Left renal pelvis (tissue), 4 donors: ENCODE measurements at regions not wholly inside any gene's neighbourhood (a gene's known extent, or its start where the extent isn't known, plus 50 kb on each side); places are given as distances from the start of the nearest gene placed in this dataset.
A peak's percentile ranks its signal among the peaks of the same experiment; 100 is the strongest.
"Not testable (repeated sequence)": the region's sequence is repeated elsewhere in the genome, so short reads cannot be mapped to it uniquely, and the experiment has no call there.

Source experiments
- DNase-seq, 4 donors: peaks; one replicate each; pipeline ENCODE4 v3.0.0-alpha.2; 2013; ENCODE audit warnings: low read depth in 4 of 4, low spot score in 3 of 4

GRCh38 chr10:57395923-57396322, 871.8 kb downstream of the IPMK start:
- DNase-seq, result no peak

GRCh38 chr10:57367412-57367811, 900.3 kb downstream of the IPMK start:
- DNase-seq, result no peak

- no peak for DNase-seq
These were observed 904.9 kb downstream of the IPMK start for GRCh38 chr10:57362811-57363210.

GRCh38 chr10:57353403-57354003, 914.2 kb downstream of the IPMK start:
- no peak for DNase-seq

- no peak for DNase-seq
These were observed 916.6 kb downstream of the IPMK start for GRCh38 chr10:57351076-57351475.

- no peak for DNase-seq
These were observed 926.4 kb downstream of the IPMK start for GRCh38 chr10:57341294-57341693.

- peak in 2 of 4 donors; percentile 5 to 7 for DNase-seq
These were observed 928.7 kb downstream of the IPMK start for GRCh38 chr10:57338823-57339558.

GRCh38 chr10:57336865-57337264, 930.8 kb downstream of the IPMK start:
- DNase-seq, result no peak

GRCh38 chr10:57336341-57336740, 931.4 kb downstream of the IPMK start:
- DNase-seq, result peak in 1 of 4 donors; percentile 11

- no peak for DNase-seq
These were observed 933.2 kb downstream of the IPMK start for GRCh38 chr10:57334523-57334922.

- no peak for DNase-seq
These were observed 933.8 kb downstream of the IPMK start for GRCh38 chr10:57333880-57334279.

- not testable (repeated sequence) for DNase-seq
These were observed 946.3 kb downstream of the IPMK start for GRCh38 chr10:57321400-57321854.

- DNase-seq, result no peak
These were observed 947.3 kb downstream of the IPMK start for GRCh38 chr10:57320416-57320815.

- DNase-seq, result no peak
These were observed 953.0 kb upstream of the ZWINT start for GRCh38 chr10:57314046-57314445.

- DNase-seq, result no peak
These were observed 942.5 kb upstream of the ZWINT start for GRCh38 chr10:57303566-57303965.

GRCh38 chr10:57300718-57301117, 939.7 kb upstream of the ZWINT start:
- no peak for DNase-seq

GRCh38 chr10:57294698-57295097, 933.6 kb upstream of the ZWINT start:
- no peak for DNase-seq

- DNase-seq, result no peak
These were observed 927.7 kb upstream of the ZWINT start for GRCh38 chr10:57288754-57289153.

- no peak for DNase-seq
These were observed 901.8 kb upstream of the ZWINT start for GRCh38 chr10:57262892-57263291.

GRCh38 chr10:57260175-57260574, 899.1 kb upstream of the ZWINT start:
- DNase-seq, result no peak

GRCh38 chr10:57249615-57250281, 888.7 kb upstream of the ZWINT start:
- no peak for DNase-seq

- no peak for DNase-seq
These were observed 886.2 kb upstream of the ZWINT start for GRCh38 chr10:57247271-57247670.
